ENCODE measurements at regions not wholly inside any gene's neighbourhood (a gene's known extent, or its start where the extent isn't known, plus 50 kb on each side); places are given as distances from the start of the nearest gene placed in this dataset.
"Not testable (repeated sequence)": the region's sequence is repeated elsewhere in the genome, so short reads cannot be mapped to it uniquely, and the experiment has no call there.

GRCh38 chr1:83457735-83458248 lies 541.1 kb downstream of the TTLL7 start:
- not testable (repeated sequence) for DNase-seq (ENCODE audit: low read depth, low spot score); H3K4me3 ChIP-seq (ENCODE audit: low read length)

GRCh38 chr1:83457281-83457680 lies 541.7 kb downstream of the TTLL7 start:
- H3K4me3 ChIP-seq (ENCODE audit: low read length): not testable (repeated sequence)

GRCh38 chr1:83455753-83456152 lies 543.2 kb downstream of the TTLL7 start:
- DNase-seq (ENCODE audit: low read depth, low spot score); H3K4me3 ChIP-seq (ENCODE audit: low read length): not testable (repeated sequence)

More at GRCh38 chr1:83457281-83457680, 541.7 kb downstream of the TTLL7 start:
- not testable (repeated sequence) for DNase-seq (ENCODE audit: low read depth, low spot score)

- not testable (repeated sequence) for H3K4me3 ChIP-seq (ENCODE audit: low read length); DNase-seq (ENCODE audit: low read depth, low spot score)
Measured at GRCh38 chr1:83445873-83446272, 553.1 kb downstream of the TTLL7 start.

- DNase-seq (ENCODE audit: low read depth, low spot score); H3K4me3 ChIP-seq (ENCODE audit: low read length): not testable (repeated sequence)
Measured at GRCh38 chr1:83442412-83442811, 556.5 kb downstream of the TTLL7 start.

GRCh38 chr1:83440586-83440985 lies 558.3 kb downstream of the TTLL7 start:
- not testable (repeated sequence) for DNase-seq (ENCODE audit: low read depth, low spot score); H3K4me3 ChIP-seq (ENCODE audit: low read length)

- DNase-seq (ENCODE audit: low read depth, low spot score); H3K4me3 ChIP-seq (ENCODE audit: low read length): not testable (repeated sequence)
Measured at GRCh38 chr1:83440021-83440420, 558.9 kb downstream of the TTLL7 start.

- not testable (repeated sequence) for H3K4me3 ChIP-seq (ENCODE audit: low read length); DNase-seq (ENCODE audit: low read depth, low spot score)
Measured at GRCh38 chr1:83438316-83438715, 560.6 kb downstream of the TTLL7 start.

- not testable (repeated sequence) for DNase-seq (ENCODE audit: low read depth, low spot score)
Measured at GRCh38 chr1:83435336-83435735, 563.6 kb downstream of the TTLL7 start.

GRCh38 chr1:83427566-83427965 lies 571.4 kb downstream of the TTLL7 start:
- not testable (repeated sequence) for DNase-seq (ENCODE audit: low read depth, low spot score); H3K4me3 ChIP-seq (ENCODE audit: low read length)

More at GRCh38 chr1:83435336-83435735, 563.6 kb downstream of the TTLL7 start:
- H3K4me3 ChIP-seq (ENCODE audit: low read length): not testable (repeated sequence)

- not testable (repeated sequence) for DNase-seq (ENCODE audit: low read depth, low spot score)
Measured at GRCh38 chr1:83423382-83423781, 575.5 kb downstream of the TTLL7 start.

GRCh38 chr1:83418558-83418957 lies 580.4 kb downstream of the TTLL7 start:
- no peak for DNase-seq (ENCODE audit: low read depth, low spot score)
- H3K4me3 ChIP-seq (ENCODE audit: low read length): no peak overlapping the region

More at GRCh38 chr1:83423382-83423781, 575.5 kb downstream of the TTLL7 start:
- H3K4me3 ChIP-seq (ENCODE audit: low read length): not testable (repeated sequence)

GRCh38 chr1:83413839-83414107 lies 585.2 kb downstream of the TTLL7 start:
- DNase-seq (ENCODE audit: low read depth, low spot score); H3K4me3 ChIP-seq (ENCODE audit: low read length): not testable (repeated sequence)

GRCh38 chr1:83410746-83411413 lies 588.1 kb downstream of the TTLL7 start:
- DNase-seq (ENCODE audit: low read depth, low spot score); H3K4me3 ChIP-seq (ENCODE audit: low read length): not testable (repeated sequence)

- not testable (repeated sequence) for H3K4me3 ChIP-seq (ENCODE audit: low read length); DNase-seq (ENCODE audit: low read depth, low spot score)
Measured at GRCh38 chr1:83406693-83407371, 592.1 kb downstream of the TTLL7 start.

GRCh38 chr1:83405789-83406188 lies 593.1 kb downstream of the TTLL7 start:
- H3K4me3 ChIP-seq (ENCODE audit: low read length); DNase-seq (ENCODE audit: low read depth, low spot score): not testable (repeated sequence)

- H3K4me3 ChIP-seq (ENCODE audit: low read length); DNase-seq (ENCODE audit: low read depth, low spot score): not testable (repeated sequence)
Measured at GRCh38 chr1:83403500-83403899, 595.4 kb downstream of the TTLL7 start.

GRCh38 chr1:83401146-83401545 lies 597.8 kb downstream of the TTLL7 start:
- DNase-seq (ENCODE audit: low read depth, low spot score); H3K4me3 ChIP-seq (ENCODE audit: low read length): not testable (repeated sequence)

GRCh38 chr1:83400173-83400572 lies 598.8 kb downstream of the TTLL7 start:
- H3K4me3 ChIP-seq (ENCODE audit: low read length); DNase-seq (ENCODE audit: low read depth, low spot score): not testable (repeated sequence)

- DNase-seq (ENCODE audit: low read depth, low spot score); H3K4me3 ChIP-seq (ENCODE audit: low read length): not testable (repeated sequence)
Measured at GRCh38 chr1:83398125-83398524, 600.8 kb downstream of the TTLL7 start.
